ENCODE measurements at regions not wholly inside any gene's neighbourhood (a gene's known extent, or its start where the extent isn't known, plus 50 kb on each side); places are given as distances from the start of the nearest gene placed in this dataset.

GRCh38 chr7:128165927-128166420 is 75.1 kb upstream of the LEP start:
- Mint-ChIP-seq H3K4me3 (no peak overlapping the region), H3K4me1 (peaks cover 19% of the 10 kb centered on the region)

GRCh38 chr7:128166603-128167041 is 74.5 kb upstream of the LEP start:
- peaks cover 96% of the 10 kb centered on the region for H3K27me3 Mint-ChIP-seq (ENCODE audit: low read depth)
- no peak overlapping the region for H3K27ac Mint-ChIP-seq
- H3K36me3 Mint-ChIP-seq = no peaks in the 10 kb centered on the region
- TF ChIP-seq CTCF (IDR thresholded peaks at IDR 0.05; ENCODE audit: unreplicated experiment) = no peak
- peak overlapping the region; percentile 70 for H3K4me3 Mint-ChIP-seq
- H3K9me3 Mint-ChIP-seq = no peaks in the 10 kb centered on the region
- peaks cover 19% of the 10 kb centered on the region for H3K4me1 Mint-ChIP-seq
- peak in 1 of 2 experiments; percentile 53 for DNase-seq (ENCODE audit: low spot score in 2 of 2, unreplicated experiment in 2 of 2)

More at GRCh38 chr7:128165927-128166420, 75.1 kb upstream of the LEP start:
- Mint-ChIP-seq H3K36me3 (no peaks in the 10 kb centered on the region), H3K9me3 (no peaks in the 10 kb centered on the region), H3K27ac (no peak overlapping the region), H3K27me3 (ENCODE audit: low read depth) (peaks cover 96% of the 10 kb centered on the region)
- no peak for TF ChIP-seq CTCF (IDR thresholded peaks at IDR 0.05; ENCODE audit: unreplicated experiment)
- DNase-seq (ENCODE audit: low spot score in 2 of 2, unreplicated experiment in 2 of 2) = no peak

DNA sequence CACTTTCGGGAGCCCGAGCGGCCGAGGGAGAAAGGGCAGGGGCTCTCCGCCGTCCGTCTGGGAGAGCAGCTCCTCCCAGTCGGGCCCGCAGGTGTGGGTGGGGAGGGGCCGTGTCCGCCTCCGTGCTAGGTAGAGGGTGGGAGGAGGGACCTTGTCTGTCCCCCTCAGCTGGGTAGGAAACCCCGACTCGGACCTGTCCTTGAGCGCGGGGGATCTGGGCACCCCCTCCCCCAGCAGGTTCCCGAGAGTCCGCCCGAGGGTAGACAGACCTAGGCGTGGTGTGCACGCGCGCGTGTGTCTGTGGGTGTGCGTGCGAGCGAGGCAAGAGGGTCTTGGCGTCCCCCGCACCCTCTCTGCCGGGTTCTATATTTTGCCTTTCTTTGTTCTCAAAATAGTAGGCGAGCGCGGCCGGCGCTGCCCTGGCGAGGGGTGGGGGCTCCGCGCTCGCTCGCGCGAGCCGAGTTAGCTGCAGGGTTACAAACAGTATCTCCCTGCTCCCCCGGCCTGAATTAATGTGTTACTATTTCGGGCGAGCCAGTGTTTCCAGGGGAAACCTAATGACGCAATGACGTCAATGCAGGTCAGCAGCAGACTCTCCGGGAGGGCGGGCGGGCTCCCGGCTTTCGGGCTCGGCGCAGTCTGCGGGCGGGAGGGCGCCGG is 73.9 kb upstream of the LEP start:
- no peak overlapping the region for H3K27ac Mint-ChIP-seq
- no peaks in the 10 kb centered on the region for H3K36me3 Mint-ChIP-seq
- DNase-seq (ENCODE audit: low spot score in 2 of 2, unreplicated experiment in 2 of 2) = peak in 1 of 2 experiments; percentile 50
- peaks cover 98% of the 10 kb centered on the region for H3K27me3 Mint-ChIP-seq (ENCODE audit: low read depth)
- no peak for TF ChIP-seq CTCF (IDR thresholded peaks at IDR 0.05; ENCODE audit: unreplicated experiment)
- H3K4me3 Mint-ChIP-seq = peak overlapping the region; percentile 70
- H3K9me3 Mint-ChIP-seq = no peaks in the 10 kb centered on the region
- peaks cover 19% of the 10 kb centered on the region for H3K4me1 Mint-ChIP-seq

- Mint-ChIP-seq H3K9me3 (no peaks in the 10 kb centered on the region), H3K4me1 (peaks cover 19% of the 10 kb centered on the region), H3K27ac (no peak overlapping the region), H3K36me3 (no peaks in the 10 kb centered on the region), H3K27me3 (ENCODE audit: low read depth) (peaks cover 98% of the 10 kb centered on the region), H3K4me3 (peak overlapping the region; percentile 66)
- no peak for DNase-seq (ENCODE audit: low spot score in 2 of 2, unreplicated experiment in 2 of 2)
- no peak for TF ChIP-seq CTCF (IDR thresholded peaks at IDR 0.05; ENCODE audit: unreplicated experiment)
Measured at GRCh38 chr7:128167791-128168666, 73.0 kb upstream of the LEP start.

DNA sequence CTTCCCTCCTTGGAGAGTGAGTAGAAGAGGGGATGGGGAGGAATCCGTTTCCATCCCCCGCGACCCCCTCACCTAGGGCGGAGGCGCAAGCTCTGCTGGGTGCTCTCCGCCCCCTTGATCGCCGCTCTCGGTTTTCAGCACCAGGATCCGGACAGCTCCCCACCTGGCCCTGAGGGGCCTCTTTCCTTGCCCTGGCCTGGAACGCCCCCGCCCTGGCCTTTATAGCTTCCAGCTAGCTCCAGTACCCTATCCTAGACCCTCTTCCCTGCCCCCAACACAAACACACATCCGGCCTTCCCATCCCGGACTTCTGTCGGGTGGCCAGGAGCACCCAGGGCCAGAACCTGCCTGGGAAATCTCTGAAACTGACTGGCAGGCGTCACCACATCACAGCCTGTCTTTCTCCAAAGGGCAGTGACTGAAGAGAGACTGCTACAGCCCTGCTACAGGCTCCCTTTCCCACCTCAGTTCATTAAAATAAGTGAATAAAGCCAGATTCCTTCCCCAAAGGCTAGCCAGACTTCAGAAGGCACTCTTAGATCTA is 72.3 kb upstream of the LEP start:
- Mint-ChIP-seq H3K4me1 (peaks cover 18% of the 10 kb centered on the region), H3K27ac (no peak overlapping the region), H3K9me3 (no peaks in the 10 kb centered on the region), H3K27me3 (ENCODE audit: low read depth) (peaks cover 97% of the 10 kb centered on the region), H3K36me3 (no peaks in the 10 kb centered on the region), H3K4me3 (peak overlapping the region; percentile 66)
- peak; percentile 51 to 82 for DNase-seq (ENCODE audit: low spot score in 2 of 2, unreplicated experiment in 2 of 2)
- TF ChIP-seq CTCF (IDR thresholded peaks at IDR 0.05; ENCODE audit: unreplicated experiment) = no peak
